ENCODE measurements at regions not wholly inside any gene's neighbourhood (a gene's known extent, or its start where the extent isn't known, plus 50 kb on each side); places are given as distances from the start of the nearest gene placed in this dataset.

DNA sequence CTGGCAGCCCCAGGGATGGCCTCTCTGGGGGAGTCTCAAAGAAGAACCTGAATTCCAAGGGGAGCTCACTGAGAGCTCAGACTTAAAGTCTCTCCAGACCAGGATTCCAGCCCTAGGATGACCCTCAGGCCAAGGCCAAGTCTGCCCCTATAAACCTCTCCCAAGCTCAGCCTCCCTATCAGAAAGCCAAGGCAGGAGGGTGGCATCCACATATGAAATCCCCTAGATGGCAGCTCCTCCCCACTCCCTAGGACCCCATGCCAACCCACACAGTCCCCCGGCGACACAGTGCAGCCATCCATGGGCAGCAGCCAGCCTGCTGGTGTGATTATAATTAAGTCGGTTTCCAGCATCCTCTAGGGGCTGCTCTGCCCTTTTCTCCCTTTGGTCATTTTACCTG lies 269.9 kb downstream of the CDK5RAP2 start:
- TF ChIP-seq, protein P1, sequence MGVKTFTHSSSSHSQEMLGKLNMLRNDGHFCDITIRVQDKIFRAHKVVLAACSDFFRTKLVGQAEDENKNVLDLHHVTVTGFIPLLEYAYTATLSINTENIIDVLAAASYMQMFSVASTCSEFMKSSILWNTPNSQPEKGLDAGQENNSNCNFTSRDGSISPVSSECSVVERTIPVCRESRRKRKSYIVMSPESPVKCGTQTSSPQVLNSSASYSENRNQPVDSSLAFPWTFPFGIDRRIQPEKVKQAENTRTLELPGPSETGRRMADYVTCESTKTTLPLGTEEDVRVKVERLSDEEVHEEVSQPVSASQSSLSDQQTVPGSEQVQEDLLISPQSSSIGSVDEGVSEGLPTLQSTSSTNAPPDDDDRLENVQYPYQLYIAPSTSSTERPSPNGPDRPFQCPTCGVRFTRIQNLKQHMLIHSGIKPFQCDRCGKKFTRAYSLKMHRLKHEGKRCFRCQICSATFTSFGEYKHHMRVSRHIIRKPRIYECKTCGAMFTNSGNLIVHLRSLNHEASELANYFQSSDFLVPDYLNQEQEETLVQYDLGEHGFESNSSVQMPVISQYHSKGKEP (tag by site-specific recombination; IDR thresholded peaks at IDR 0.05): no peak
- TF ChIP-seq, protein P2, sequence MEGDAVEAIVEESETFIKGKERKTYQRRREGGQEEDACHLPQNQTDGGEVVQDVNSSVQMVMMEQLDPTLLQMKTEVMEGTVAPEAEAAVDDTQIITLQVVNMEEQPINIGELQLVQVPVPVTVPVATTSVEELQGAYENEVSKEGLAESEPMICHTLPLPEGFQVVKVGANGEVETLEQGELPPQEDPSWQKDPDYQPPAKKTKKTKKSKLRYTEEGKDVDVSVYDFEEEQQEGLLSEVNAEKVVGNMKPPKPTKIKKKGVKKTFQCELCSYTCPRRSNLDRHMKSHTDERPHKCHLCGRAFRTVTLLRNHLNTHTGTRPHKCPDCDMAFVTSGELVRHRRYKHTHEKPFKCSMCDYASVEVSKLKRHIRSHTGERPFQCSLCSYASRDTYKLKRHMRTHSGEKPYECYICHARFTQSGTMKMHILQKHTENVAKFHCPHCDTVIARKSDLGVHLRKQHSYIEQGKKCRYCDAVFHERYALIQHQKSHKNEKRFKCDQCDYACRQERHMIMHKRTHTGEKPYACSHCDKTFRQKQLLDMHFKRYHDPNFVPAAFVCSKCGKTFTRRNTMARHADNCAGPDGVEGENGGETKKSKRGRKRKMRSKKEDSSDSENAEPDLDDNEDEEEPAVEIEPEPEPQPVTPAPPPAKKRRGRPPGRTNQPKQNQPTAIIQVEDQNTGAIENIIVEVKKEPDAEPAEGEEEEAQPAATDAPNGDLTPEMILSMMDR (tag by site-specific recombination; IDR thresholded peaks at IDR 0.05): no peak
- TF ChIP-seq, protein P3, sequence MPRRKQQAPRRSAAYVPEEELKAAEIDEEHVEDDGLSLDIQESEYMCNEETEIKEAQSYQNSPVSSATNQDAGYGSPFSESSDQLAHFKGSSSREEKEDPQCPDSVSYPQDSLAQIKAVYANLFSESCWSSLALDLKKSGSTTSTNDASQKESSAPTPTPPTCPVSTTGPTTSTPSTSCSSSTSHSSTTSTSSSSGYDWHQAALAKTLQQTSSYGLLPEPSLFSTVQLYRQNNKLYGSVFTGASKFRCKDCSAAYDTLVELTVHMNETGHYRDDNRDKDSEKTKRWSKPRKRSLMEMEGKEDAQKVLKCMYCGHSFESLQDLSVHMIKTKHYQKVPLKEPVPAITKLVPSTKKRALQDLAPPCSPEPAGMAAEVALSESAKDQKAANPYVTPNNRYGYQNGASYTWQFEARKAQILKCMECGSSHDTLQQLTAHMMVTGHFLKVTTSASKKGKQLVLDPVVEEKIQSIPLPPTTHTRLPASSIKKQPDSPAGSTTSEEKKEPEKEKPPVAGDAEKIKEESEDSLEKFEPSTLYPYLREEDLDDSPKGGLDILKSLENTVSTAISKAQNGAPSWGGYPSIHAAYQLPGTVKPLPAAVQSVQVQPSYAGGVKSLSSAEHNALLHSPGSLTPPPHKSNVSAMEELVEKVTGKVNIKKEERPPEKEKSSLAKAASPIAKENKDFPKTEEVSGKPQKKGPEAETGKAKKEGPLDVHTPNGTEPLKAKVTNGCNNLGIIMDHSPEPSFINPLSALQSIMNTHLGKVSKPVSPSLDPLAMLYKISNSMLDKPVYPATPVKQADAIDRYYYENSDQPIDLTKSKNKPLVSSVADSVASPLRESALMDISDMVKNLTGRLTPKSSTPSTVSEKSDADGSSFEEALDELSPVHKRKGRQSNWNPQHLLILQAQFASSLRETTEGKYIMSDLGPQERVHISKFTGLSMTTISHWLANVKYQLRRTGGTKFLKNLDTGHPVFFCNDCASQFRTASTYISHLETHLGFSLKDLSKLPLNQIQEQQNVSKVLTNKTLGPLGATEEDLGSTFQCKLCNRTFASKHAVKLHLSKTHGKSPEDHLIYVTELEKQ (tag by site-specific recombination; IDR thresholded peaks at IDR 0.05; ENCODE audit: borderline replicate concordance): no peak

All from HEK293 (cell line).